ENCODE measurements at regions not wholly inside any gene's neighbourhood (a gene's known extent, or its start where the extent isn't known, plus 50 kb on each side); places are given as distances from the start of the nearest gene placed in this dataset.

GRCh38 chrX:50978920-50979682, 68.6 kb downstream of the BMP15 start:
- TF ChIP-seq CTCF (IDR thresholded peaks at IDR 0.05) (no peak), POLR2A (IDR thresholded peaks at IDR 0.05) (no peak)
